ENCODE measurements at regions not wholly inside any gene's neighbourhood (a gene's known extent, or its start where the extent isn't known, plus 50 kb on each side); places are given as distances from the start of the nearest gene placed in this dataset.

- TF ChIP-seq CTCF (IDR thresholded peaks at IDR 0.05; ENCODE audit: insufficient read depth, low read depth, low read length), result no peak
- TF ChIP-seq EZH2 (IDR thresholded peaks at IDR 0.05; ENCODE audit: insufficient read depth, low read length), result no peak
Measured at GRCh38 chr20:16860914-16861313, 112.8 kb downstream of the OTOR start.
